GM12891 (cell line): ENCODE measurements at regions not wholly inside any gene's neighbourhood (a gene's known extent, or its start where the extent isn't known, plus 50 kb on each side); places are given as distances from the start of the nearest gene placed in this dataset.

ENCODE experiments used
- PAX5 ChIP-seq: IDR thresholded peaks from 2 replicates; pipeline ENCODE4 v1.6.1; 2011; ENCODE audit warnings: low read length, moderate library complexity, mild to moderate bottlenecking; ENCODE audit not compliant: insufficient read depth, severe bottlenecking
- POLR2A ChIP-seq: IDR thresholded peaks from 2 replicates; pipeline ENCODE4 v1.6.1; 2011; ENCODE audit warnings: low read depth, low read length, control low read depth
- POLR2AphosphoS5 ChIP-seq: IDR thresholded peaks from 2 replicates; pipeline ENCODE4 v1.6.1; 2011; ENCODE audit warnings: low read depth, low read length, control low read depth
- SPI1 ChIP-seq: IDR thresholded peaks from 2 replicates; pipeline ENCODE4 v1.6.1; 2011; ENCODE audit warnings: low read depth, low read length, control low read depth
- TAF1 ChIP-seq: IDR thresholded peaks from 2 replicates; pipeline ENCODE4 v1.6.1; 2011; ENCODE audit warnings: low read depth, low read length, control low read depth

DNA sequence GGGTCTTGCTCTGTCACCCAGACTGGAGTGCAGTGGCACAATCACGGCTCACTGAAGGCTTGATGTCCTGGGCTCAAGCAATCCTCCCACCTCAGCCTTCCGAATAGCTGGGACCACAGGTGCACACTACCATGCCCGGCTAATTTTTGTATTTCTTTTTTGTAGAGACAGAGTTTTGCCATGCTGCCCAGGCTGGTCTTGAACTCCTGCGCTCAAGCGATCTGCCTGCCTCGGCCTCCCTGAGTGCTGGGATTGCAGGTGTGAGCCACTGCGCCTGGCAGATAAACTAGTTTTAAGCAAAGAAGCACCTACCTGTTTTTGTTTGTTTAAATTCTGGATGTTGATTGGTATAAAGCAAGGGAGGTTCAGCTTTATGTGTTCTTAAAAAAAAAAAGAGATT, 170.6 kb upstream of the GOLIM4 start:
- TF ChIP-seq POLR2AphosphoS5 (no peak), POLR2A (no peak), PAX5 (no peak), SPI1 (no peak), TAF1 (no peak)
